ENCODE measurements at regions not wholly inside any gene's neighbourhood (a gene's known extent, or its start where the extent isn't known, plus 50 kb on each side); places are given as distances from the start of the nearest gene placed in this dataset.
"Not testable (repeated sequence)": the region's sequence is repeated elsewhere in the genome, so short reads cannot be mapped to it uniquely, and the experiment has no call there.

- Mint-ChIP-seq H3K27ac (no peak overlapping the region), H3K36me3 (ENCODE audit: low read depth) (no peaks in the 10 kb centered on the region), H3K4me1 (ENCODE audit: low read depth) (no peaks in the 10 kb centered on the region), H3K27me3 (ENCODE audit: low read depth) (no peaks in the 10 kb centered on the region), H3K9me3 (no peaks in the 10 kb centered on the region), H3K4me3 (no peak overlapping the region)
- DNase-seq (ENCODE audit: low spot score): no peak
Measured at GRCh38 chr9:135349212-135350002, 130.2 kb upstream of the PPP1R26 start.

DNA sequence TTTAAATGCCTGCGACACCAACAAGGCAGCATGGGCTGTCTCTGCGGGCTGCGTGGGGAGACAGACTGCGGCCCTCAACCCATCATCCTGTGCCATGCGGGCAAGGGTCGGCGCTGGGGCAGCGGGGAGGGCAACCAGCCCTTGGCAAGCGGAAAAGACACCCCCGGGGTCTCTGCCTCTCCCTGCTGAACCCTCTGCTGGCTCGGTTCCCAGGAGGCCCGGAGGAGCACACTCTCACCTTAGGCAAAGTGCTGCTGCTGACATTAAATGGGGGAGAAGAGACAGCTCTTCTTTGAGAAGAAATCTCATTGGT is 129.6 kb upstream of the PPP1R26 start:
- H3K27ac Mint-ChIP-seq: no peak overlapping the region

GRCh38 chr9:135353935-135354334 is 125.6 kb upstream of the PPP1R26 start:
- H3K27ac Mint-ChIP-seq: no peak overlapping the region
- no peak overlapping the region for H3K4me3 Mint-ChIP-seq
- H3K27me3 Mint-ChIP-seq (ENCODE audit: low read depth): no peaks in the 10 kb centered on the region

More for the DNA sequence above, 129.6 kb upstream of the PPP1R26 start:
- no peak overlapping the region for H3K4me3 Mint-ChIP-seq
- no peak for DNase-seq (ENCODE audit: low spot score)
- no peaks in the 10 kb centered on the region for H3K9me3 Mint-ChIP-seq
- H3K27me3 Mint-ChIP-seq (ENCODE audit: low read depth): no peaks in the 10 kb centered on the region
- no peaks in the 10 kb centered on the region for H3K4me1 Mint-ChIP-seq (ENCODE audit: low read depth)
- no peaks in the 10 kb centered on the region for H3K36me3 Mint-ChIP-seq (ENCODE audit: low read depth)

GRCh38 chr9:135355521-135356011 is 124.0 kb upstream of the PPP1R26 start:
- DNase-seq (ENCODE audit: low spot score): no peak
- H3K4me3 Mint-ChIP-seq: no peak overlapping the region
- H3K27me3 Mint-ChIP-seq (ENCODE audit: low read depth): no peaks in the 10 kb centered on the region
- H3K27ac Mint-ChIP-seq: no peak overlapping the region
- H3K9me3 Mint-ChIP-seq: no peaks in the 10 kb centered on the region
- no peaks in the 10 kb centered on the region for H3K36me3 Mint-ChIP-seq (ENCODE audit: low read depth)
- H3K4me1 Mint-ChIP-seq (ENCODE audit: low read depth): peaks cover 10% of the 10 kb centered on the region

More at GRCh38 chr9:135353935-135354334, 125.6 kb upstream of the PPP1R26 start:
- DNase-seq (ENCODE audit: low spot score): no peak
- H3K36me3 Mint-ChIP-seq (ENCODE audit: low read depth): no peaks in the 10 kb centered on the region
- H3K9me3 Mint-ChIP-seq: no peaks in the 10 kb centered on the region
- H3K4me1 Mint-ChIP-seq (ENCODE audit: low read depth): no peaks in the 10 kb centered on the region

DNA sequence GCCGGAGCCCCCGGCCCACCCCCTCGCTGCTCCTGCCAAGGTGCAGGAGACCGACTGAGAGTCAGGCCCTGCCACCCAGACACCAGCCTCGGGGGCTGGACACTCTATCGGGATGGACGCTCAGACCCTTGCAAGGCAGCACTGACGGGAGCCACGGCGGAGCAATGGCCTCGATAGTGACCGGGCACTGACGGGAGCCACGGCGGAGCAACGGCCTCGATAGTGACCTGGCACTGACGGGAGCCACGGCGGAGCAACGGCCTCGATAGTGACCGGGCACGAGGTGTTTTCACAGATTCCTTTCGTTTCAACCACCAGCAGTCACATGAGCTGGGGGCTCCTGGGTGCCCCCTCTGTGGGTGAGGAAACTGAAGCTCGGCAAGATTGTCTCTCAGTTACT is 123.6 kb upstream of the PPP1R26 start:
- Mint-ChIP-seq H3K27me3 (ENCODE audit: low read depth) (no peaks in the 10 kb centered on the region), H3K27ac (no peak overlapping the region), H3K4me1 (ENCODE audit: low read depth) (peaks cover 14% of the 10 kb centered on the region), H3K9me3 (no peaks in the 10 kb centered on the region), H3K4me3 (no peak overlapping the region), H3K36me3 (ENCODE audit: low read depth) (no peaks in the 10 kb centered on the region)
- DNase-seq (ENCODE audit: low spot score): no peak

GRCh38 chr9:135356796-135357195 is 122.8 kb upstream of the PPP1R26 start:
- DNase-seq (ENCODE audit: low spot score): no peak
- H3K27me3 Mint-ChIP-seq (ENCODE audit: low read depth): no peaks in the 10 kb centered on the region
- H3K36me3 Mint-ChIP-seq (ENCODE audit: low read depth): no peaks in the 10 kb centered on the region
- no peak overlapping the region for H3K4me3 Mint-ChIP-seq
- H3K9me3 Mint-ChIP-seq: no peaks in the 10 kb centered on the region
- peaks cover 14% of the 10 kb centered on the region for H3K4me1 Mint-ChIP-seq (ENCODE audit: low read depth)
- H3K27ac Mint-ChIP-seq: no peak overlapping the region

DNA sequence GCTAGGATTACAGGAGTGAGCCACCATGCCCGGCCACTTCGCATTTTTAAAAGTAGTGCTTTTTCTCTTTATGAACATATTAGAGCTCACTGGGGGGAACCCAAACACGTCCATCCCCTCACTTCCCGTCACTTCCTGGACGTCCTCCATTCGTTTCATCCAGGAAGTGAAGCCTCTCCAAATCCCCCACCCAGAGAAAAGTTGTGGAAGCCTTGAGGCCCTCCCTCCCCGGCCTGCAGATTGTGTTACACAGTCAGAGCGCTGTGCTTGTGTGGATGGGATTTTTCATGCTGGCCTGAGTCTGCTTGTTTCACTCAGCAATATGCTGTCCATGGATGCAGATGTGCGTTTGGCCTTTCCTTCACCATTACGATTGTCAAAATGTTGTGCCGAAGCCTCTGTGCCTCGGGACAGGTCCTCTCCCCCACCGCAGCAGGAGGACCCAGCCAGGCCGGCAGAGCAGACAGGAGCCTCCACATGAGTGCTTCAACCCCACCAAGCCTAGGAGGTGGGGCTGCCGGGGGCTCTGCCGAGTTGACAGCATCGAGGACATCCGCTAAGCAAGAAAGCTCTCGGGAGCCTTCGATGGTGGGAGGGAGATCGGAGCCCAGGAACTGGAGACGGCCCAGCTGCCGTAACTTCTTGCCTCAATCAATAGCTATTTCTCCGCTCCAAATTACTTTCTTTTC is 121.6 kb upstream of the PPP1R26 start:
- Mint-ChIP-seq H3K4me1 (ENCODE audit: low read depth) (peaks cover 14% of the 10 kb centered on the region), H3K4me3 (no peak overlapping the region), H3K36me3 (ENCODE audit: low read depth) (no peaks in the 10 kb centered on the region), H3K27ac (peak overlapping the region; percentile 26), H3K9me3 (no peaks in the 10 kb centered on the region), H3K27me3 (ENCODE audit: low read depth) (no peaks in the 10 kb centered on the region)
- no peak for DNase-seq (ENCODE audit: low spot score)

DNA sequence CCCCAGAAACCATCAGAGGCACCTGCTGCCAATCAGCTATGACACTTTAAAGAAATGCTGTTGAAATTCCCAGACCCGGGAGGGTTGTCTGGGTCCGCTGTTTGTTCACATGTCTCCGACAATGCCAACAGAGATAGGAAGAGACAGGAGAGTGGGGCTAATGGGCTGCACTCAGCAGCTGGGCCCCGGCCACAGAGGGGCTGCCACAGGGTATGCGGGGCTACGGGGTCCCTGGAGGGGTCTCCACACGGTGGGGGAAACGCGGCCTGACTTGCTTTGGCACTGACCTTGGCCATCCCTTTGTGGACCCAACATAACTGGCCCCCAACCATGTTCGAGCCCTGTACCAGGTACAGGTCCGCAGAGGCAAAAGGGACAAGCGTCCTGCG is 121.0 kb upstream of the PPP1R26 start:
- Mint-ChIP-seq H3K4me3 (no peak overlapping the region), H3K27me3 (ENCODE audit: low read depth) (no peaks in the 10 kb centered on the region), H3K36me3 (ENCODE audit: low read depth) (no peaks in the 10 kb centered on the region), H3K4me1 (ENCODE audit: low read depth) (peaks cover 14% of the 10 kb centered on the region), H3K9me3 (no peaks in the 10 kb centered on the region), H3K27ac (peak overlapping the region; percentile 83)
- DNase-seq (ENCODE audit: low spot score): no peak

GRCh38 chr9:135359764-135360163 is 119.8 kb upstream of the PPP1R26 start:
- H3K9me3 Mint-ChIP-seq: no peaks in the 10 kb centered on the region
- H3K27ac Mint-ChIP-seq: peak overlapping the region; percentile 83
- H3K27me3 Mint-ChIP-seq (ENCODE audit: low read depth): no peaks in the 10 kb centered on the region
- DNase-seq (ENCODE audit: low spot score): no peak
- no peaks in the 10 kb centered on the region for H3K36me3 Mint-ChIP-seq (ENCODE audit: low read depth)
- H3K4me1 Mint-ChIP-seq (ENCODE audit: low read depth): peaks cover 14% of the 10 kb centered on the region
- H3K4me3 Mint-ChIP-seq: peak overlapping the region; percentile 61

GRCh38 chr9:135360617-135361016 is 119.0 kb upstream of the PPP1R26 start:
- Mint-ChIP-seq H3K36me3 (ENCODE audit: low read depth) (no peaks in the 10 kb centered on the region), H3K4me1 (ENCODE audit: low read depth) (peaks cover 14% of the 10 kb centered on the region)
- no peak for DNase-seq (ENCODE audit: low spot score)

GRCh38 chr9:135361668-135362067 is 117.9 kb upstream of the PPP1R26 start:
- Mint-ChIP-seq H3K27ac (peak overlapping the region; percentile 75), H3K4me1 (ENCODE audit: low read depth) (peaks cover 14% of the 10 kb centered on the region)
- H3K27me3 Mint-ChIP-seq (ENCODE audit: low read depth); H3K36me3 Mint-ChIP-seq (ENCODE audit: low read depth); H3K9me3 Mint-ChIP-seq; H3K4me3 Mint-ChIP-seq; DNase-seq (ENCODE audit: low spot score): not testable (repeated sequence)

More at GRCh38 chr9:135360617-135361016, 119.0 kb upstream of the PPP1R26 start:
- peak overlapping the region; percentile 83 for H3K27ac Mint-ChIP-seq
- H3K4me3 Mint-ChIP-seq: peak overlapping the region; percentile 51
- no peaks in the 10 kb centered on the region for H3K27me3 Mint-ChIP-seq (ENCODE audit: low read depth)
- H3K9me3 Mint-ChIP-seq: no peaks in the 10 kb centered on the region

GRCh38 chr9:135363596-135363995 is 116.0 kb upstream of the PPP1R26 start:
- Mint-ChIP-seq H3K27me3 (ENCODE audit: low read depth) (no peaks in the 10 kb centered on the region), H3K27ac (no peak overlapping the region), H3K4me1 (ENCODE audit: low read depth) (peaks cover 14% of the 10 kb centered on the region), H3K36me3 (ENCODE audit: low read depth) (no peaks in the 10 kb centered on the region), H3K9me3 (no peaks in the 10 kb centered on the region), H3K4me3 (no peak overlapping the region)
- no peak for DNase-seq (ENCODE audit: low spot score)

GRCh38 chr9:135365013-135365768 is 114.4 kb upstream of the PPP1R26 start:
- no peak overlapping the region for H3K27ac Mint-ChIP-seq
- no peak overlapping the region for H3K4me3 Mint-ChIP-seq
- H3K27me3 Mint-ChIP-seq (ENCODE audit: low read depth): no peaks in the 10 kb centered on the region
- DNase-seq (ENCODE audit: low spot score): no peak
- no peaks in the 10 kb centered on the region for H3K36me3 Mint-ChIP-seq (ENCODE audit: low read depth)
- no peaks in the 10 kb centered on the region for H3K9me3 Mint-ChIP-seq
- peaks cover 5% of the 10 kb centered on the region for H3K4me1 Mint-ChIP-seq (ENCODE audit: low read depth)

DNA sequence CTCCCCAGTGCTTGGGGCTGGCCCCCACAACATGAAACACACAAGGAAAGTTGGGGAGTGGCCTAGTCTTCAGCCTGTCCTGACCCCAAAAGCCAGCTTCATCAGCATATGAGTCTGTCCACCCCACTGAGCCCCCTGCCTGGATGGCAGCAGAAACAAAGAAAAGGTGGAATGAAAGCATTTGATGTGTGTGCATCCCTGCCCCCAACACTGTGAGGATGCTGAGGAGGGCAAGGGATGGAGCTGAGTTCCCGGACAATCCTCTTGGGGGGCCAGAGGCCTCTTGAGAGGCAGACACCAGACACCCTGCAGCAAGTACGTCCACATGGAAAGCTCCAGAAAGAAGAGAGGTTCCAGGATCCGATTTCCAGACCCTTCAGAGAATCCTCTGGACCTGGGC is 113.5 kb upstream of the PPP1R26 start:
- no peaks in the 10 kb centered on the region for H3K36me3 Mint-ChIP-seq (ENCODE audit: low read depth)
- no peak for DNase-seq (ENCODE audit: low spot score)
- no peaks in the 10 kb centered on the region for H3K27me3 Mint-ChIP-seq (ENCODE audit: low read depth)
- H3K4me3 Mint-ChIP-seq: no peak overlapping the region
- H3K4me1 Mint-ChIP-seq (ENCODE audit: low read depth): no peaks in the 10 kb centered on the region
- no peak overlapping the region for H3K27ac Mint-ChIP-seq
- H3K9me3 Mint-ChIP-seq: no peaks in the 10 kb centered on the region

All from T-helper 2 cell treated with Interferon-gamma antibody and Interleukin-4, amounts not matched to agents 5 μg/mL and 100 μg/mL, for 36 hours (primary cell).